BJ (cell line): ENCODE measurements at regions not wholly inside any gene's neighbourhood (a gene's known extent, or its start where the extent isn't known, plus 50 kb on each side); places are given as distances from the start of the nearest gene placed in this dataset.

Source experiments
- CTCF ChIA-PET: fragments of 350-600 bp; formaldehyde crosslinking; extraction: SDS; loops from one replicate; lab custom pipeline; 2021; ENCODE audit warnings: antibody characterized with exemption, inconsistent platforms; lab: Yijun Ruan, JAX
- POLR2A ChIA-PET: fragments of 300-600 bp; sonication (Branson Sonifier 250); formaldehyde crosslinking; extraction: SDS; loops from one replicate; lab custom pipeline; 2021; ENCODE audit warnings: antibody characterized with exemption; lab: Charles Lee
- DNase-seq: peaks from one replicate; pipeline ENCODE4 v3.0.0-alpha.2; 2011; ENCODE audit warnings: low read depth
- H3K27me3 ChIP-seq: 2 replicates; pipeline ENCODE4 v1.6.0; 2011; ENCODE audit warnings: low read length; ENCODE audit not compliant: control insufficient read depth, insufficient read depth
- H3K36me3 ChIP-seq: 2 replicates; pipeline ENCODE4 v1.5.1; 2011; ENCODE audit warnings: low read length; ENCODE audit not compliant: control insufficient read depth, insufficient read depth
- H3K4me3 ChIP-seq: 2 replicates; pipeline ENCODE4 v1.5.1; 2011; ENCODE audit warnings: low read depth, mild to moderate bottlenecking, control low read depth, low read length
- CTCF ChIP-seq: IDR thresholded peaks from 2 replicates; pipeline ENCODE4 v1.5.1; 2011; ENCODE audit warnings: low read depth, mild to moderate bottlenecking, control low read depth, inconsistent platforms, low read length, moderate library complexity; ENCODE audit not compliant: insufficient read depth

- H3K36me3 ChIP-seq, result no peaks in the 10 kb centered on the region
- DNase-seq, result no peak
- ChIA-PET CTCF (no interaction called here), POLR2A (no interaction called here)
- H3K27me3 ChIP-seq, result no peaks in the 10 kb centered on the region
- H3K4me3 ChIP-seq, result no peak overlapping the region
- no peak for TF ChIP-seq CTCF
Observed at GRCh38 chr2:16194931-16195680, 254.8 kb downstream of the MYCN start.

- Histone ChIP-seq H3K4me3 (no peak overlapping the region), H3K36me3 (no peaks in the 10 kb centered on the region), H3K27me3 (no peaks in the 10 kb centered on the region)
- TF ChIP-seq CTCF, result no peak
- DNase-seq, result no peak
- CTCF ChIA-PET, result no interaction called here
- POLR2A ChIA-PET, result no interaction called here
Observed at GRCh38 chr2:16194530-16194929, 254.2 kb downstream of the MYCN start.

GRCh38 chr2:16194096-16194390, 253.7 kb downstream of the MYCN start:
- no peak for TF ChIP-seq CTCF
- POLR2A ChIA-PET, result no interaction called here

GRCh38 chr2:16192416-16193216, 252.3 kb downstream of the MYCN start:
- DNase-seq, result no peak
- H3K36me3 ChIP-seq, result no peaks in the 10 kb centered on the region
- no peak for TF ChIP-seq CTCF
- CTCF ChIA-PET, result no interaction called here
- H3K4me3 ChIP-seq, result no peak overlapping the region
- POLR2A ChIA-PET, result no interaction called here
- no peaks in the 10 kb centered on the region for H3K27me3 ChIP-seq

More at GRCh38 chr2:16194096-16194390, 253.7 kb downstream of the MYCN start:
- CTCF ChIA-PET, result no interaction called here
- no peak overlapping the region for H3K4me3 ChIP-seq
- DNase-seq, result no peak
- H3K36me3 ChIP-seq, result no peaks in the 10 kb centered on the region
- H3K27me3 ChIP-seq, result no peaks in the 10 kb centered on the region

GRCh38 chr2:16191431-16192200, 251.3 kb downstream of the MYCN start:
- Histone ChIP-seq H3K4me3 (no peak overlapping the region), H3K36me3 (no peaks in the 10 kb centered on the region), H3K27me3 (no peaks in the 10 kb centered on the region)
- no peak for TF ChIP-seq CTCF
- ChIA-PET POLR2A (no interaction called here), CTCF (no interaction called here)
- DNase-seq, result no peak
